ENCODE measurements at regions not wholly inside any gene's neighbourhood (a gene's known extent, or its start where the extent isn't known, plus 50 kb on each side); places are given as distances from the start of the nearest gene placed in this dataset.

DNA sequence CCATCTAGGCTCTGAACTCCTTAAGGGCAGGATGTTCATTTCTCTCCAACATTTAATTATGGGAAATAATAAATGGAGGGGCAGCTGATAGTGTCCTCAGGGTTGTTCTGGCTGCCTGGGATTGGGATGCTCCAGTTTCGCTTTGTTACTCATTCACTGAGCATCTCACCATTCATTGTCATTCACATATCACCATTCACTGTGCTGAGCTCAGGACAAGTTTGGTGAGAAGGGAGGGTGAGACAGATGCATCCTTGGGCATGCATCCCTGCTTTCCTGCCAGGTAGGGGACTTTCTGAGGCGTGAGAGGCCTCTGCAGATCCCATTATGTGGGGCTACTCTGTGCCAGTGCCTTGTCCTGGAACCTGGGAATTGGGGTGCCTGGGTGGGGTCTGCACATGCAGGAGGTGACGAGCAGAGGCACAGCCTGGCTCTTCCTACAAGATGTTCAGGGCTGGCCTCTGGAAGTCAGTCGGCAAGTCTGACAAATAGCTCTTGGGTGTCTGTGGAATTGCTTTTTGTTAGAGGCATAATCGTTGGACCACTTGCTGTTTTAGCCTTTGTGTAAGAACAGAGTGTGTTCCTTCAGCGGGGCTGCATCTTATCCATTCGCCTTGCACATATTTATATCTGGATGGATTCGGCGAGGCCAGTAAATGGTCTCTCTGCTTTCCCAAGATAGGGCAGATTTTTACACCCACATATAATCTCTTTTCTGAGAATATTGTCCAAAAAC lies 323.2 kb upstream of the THSD7B start:
- H3K36me3 ChIP-seq (ENCODE audit: control insufficient read depth in 2 of 2, extremely low read depth in 1 of 2, insufficient read depth in 1 of 2, low read length in 1 of 2): no peaks in the 10 kb centered on the region
- no peaks in the 10 kb centered on the region for H3K4me1 ChIP-seq (ENCODE audit: control insufficient read depth in 1 of 2, extremely low read depth in 1 of 2, insufficient read depth in 2 of 2, low read length in 2 of 2)
- no peak overlapping the region for H3K27ac ChIP-seq (ENCODE audit: low read length)
- no peak for ATAC-seq (replicated peaks in 1 of 4)
- Mint-ChIP-seq H3K9me3 (no peaks in the 10 kb centered on the region), H3K36me3 (no peaks in the 10 kb centered on the region), H3K4me3 (no peak overlapping the region), H3K27ac (no peak overlapping the region), H3K27me3 (peaks cover 19 to 21% of the 10 kb centered on the region in 2 donors), H3K4me1 (no peaks in the 10 kb centered on the region)
- ChIA-PET CTCF (no interaction called here), POLR2A (interaction anchor here in 1 of 2 donors (0.6 kb wide), 1 partner anchor 8 kb away, joined by 13 read pairs; no protein-coding TSS in a partner anchor)
- H3K9me3 ChIP-seq: no peaks in the 10 kb centered on the region
- H3K4me3 ChIP-seq (ENCODE audit: control insufficient read depth in 1 of 2, extremely low read depth in 1 of 2, low read length in 1 of 2): no peak overlapping the region
- no peak for DNase-seq
- WGBS (ENCODE audit: insufficient coverage): 67% methylated on average over 4 of the region's 9 CpGs
- peaks cover 0 to 17% of the 10 kb centered on the region in 2 experiments for H3K27me3 ChIP-seq (replicated peaks in 1 of 2; ENCODE audit: control insufficient read depth in 2 of 2, extremely low read depth in 1 of 2, insufficient read depth in 2 of 2, low read length in 1 of 2)

DNA sequence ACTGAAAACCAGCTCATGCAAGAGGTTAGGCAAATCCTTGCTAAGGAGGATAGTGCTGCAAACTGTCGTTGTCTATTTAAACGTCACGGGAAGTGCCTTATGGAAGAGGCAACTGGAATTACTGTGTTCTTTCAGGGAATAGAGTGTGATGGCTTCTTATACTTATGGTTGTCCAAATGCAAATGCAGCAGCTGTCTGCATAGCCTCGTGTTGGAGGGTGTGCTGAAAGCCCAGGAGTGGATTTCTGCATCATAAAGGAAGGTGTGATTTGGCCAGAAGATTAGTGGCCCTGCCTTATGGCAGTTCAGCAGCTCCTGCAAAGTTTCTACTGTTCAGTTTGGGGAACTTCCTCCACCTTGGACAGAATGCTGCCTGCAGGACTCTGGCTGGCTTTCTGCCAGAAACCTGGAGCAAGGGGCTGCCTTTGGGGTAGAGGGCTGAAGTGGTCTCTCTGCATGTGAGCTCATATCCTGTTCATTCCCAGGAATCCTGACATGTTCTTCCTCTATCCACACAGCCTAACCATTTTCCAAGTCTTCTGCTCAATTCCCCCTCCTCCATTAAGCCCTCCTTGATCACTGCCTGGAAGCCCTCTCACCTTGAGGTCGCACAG lies 321.2 kb upstream of the CXCR4 start:
- Histone ChIP-seq H3K4me3 (ENCODE audit: control insufficient read depth in 1 of 2, extremely low read depth in 1 of 2, low read length in 1 of 2) (no peak overlapping the region), H3K27me3 (replicated peaks in 1 of 2; ENCODE audit: control insufficient read depth in 2 of 2, extremely low read depth in 1 of 2, insufficient read depth in 2 of 2, low read length in 1 of 2) (peaks cover 0 to 21% of the 10 kb centered on the region in 2 experiments), H3K9me3 (no peaks in the 10 kb centered on the region), H3K4me1 (ENCODE audit: control insufficient read depth in 1 of 2, extremely low read depth in 1 of 2, insufficient read depth in 2 of 2, low read length in 2 of 2) (no peaks in the 10 kb centered on the region), H3K36me3 (ENCODE audit: control insufficient read depth in 2 of 2, extremely low read depth in 1 of 2, insufficient read depth in 1 of 2, low read length in 1 of 2) (no peaks in the 10 kb centered on the region), H3K27ac (ENCODE audit: low read length) (no peak overlapping the region)
- no peak overlapping the region for H3K4me3 Mint-ChIP-seq
- H3K27me3 Mint-ChIP-seq: peaks cover 15% of the 10 kb centered on the region in 2 donors
- CTCF ChIA-PET: interaction anchor here (0.6 to 0.7 kb wide), 3 partner anchors 69 to 510 kb away, joined by 4 to 5 read pairs (median 4); no protein-coding TSS in a partner anchor
- 55% methylated on average over 4 of the region's 5 CpGs for WGBS (ENCODE audit: insufficient coverage)
- no peaks in the 10 kb centered on the region for H3K9me3 Mint-ChIP-seq
- H3K27ac Mint-ChIP-seq: no peak overlapping the region
- DNase-seq (no peak), ATAC-seq (replicated peaks in 1 of 4) (no peak)
- no peaks in the 10 kb centered on the region for H3K4me1 Mint-ChIP-seq
- POLR2A ChIA-PET: interaction anchor here in 1 of 2 donors (0.6 kb wide), 1 partner anchor 1413 kb away, joined by 6 read pairs; no protein-coding TSS in a partner anchor
- no peaks in the 10 kb centered on the region for H3K36me3 Mint-ChIP-seq

DNA sequence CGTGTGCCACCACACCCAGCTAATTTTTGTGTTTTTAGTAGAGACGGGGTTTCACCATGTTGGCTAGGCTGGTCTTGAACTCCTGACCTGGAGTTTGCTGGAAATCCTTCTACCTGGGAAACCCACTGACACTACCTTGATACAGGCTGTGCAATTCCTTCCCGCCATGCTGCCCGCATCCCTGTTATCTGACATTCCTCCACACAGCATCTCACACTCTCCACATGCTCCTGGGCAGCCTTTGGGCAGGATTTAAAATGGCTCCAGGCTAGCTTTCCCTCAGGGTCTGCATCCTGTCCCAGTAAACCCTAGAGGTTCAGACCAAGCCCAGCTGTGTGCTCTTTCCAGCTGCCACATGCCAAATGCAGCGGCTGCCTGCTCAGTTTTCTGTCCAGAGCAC lies 319.5 kb upstream of the CXCR4 start:
- H3K4me1 ChIP-seq (ENCODE audit: control insufficient read depth in 1 of 2, extremely low read depth in 1 of 2, insufficient read depth in 2 of 2, low read length in 2 of 2): no peaks in the 10 kb centered on the region
- Mint-ChIP-seq H3K9me3 (no peaks in the 10 kb centered on the region), H3K27ac (no peak overlapping the region), H3K27me3 (peaks cover 7 to 15% of the 10 kb centered on the region in 2 donors), H3K36me3 (no peaks in the 10 kb centered on the region), H3K4me3 (no peak overlapping the region), H3K4me1 (no peaks in the 10 kb centered on the region)
- DNase-seq: no peak
- H3K27ac ChIP-seq (ENCODE audit: low read length): no peak overlapping the region
- no peaks in the 10 kb centered on the region for H3K36me3 ChIP-seq (ENCODE audit: control insufficient read depth in 2 of 2, extremely low read depth in 1 of 2, insufficient read depth in 1 of 2, low read length in 1 of 2)
- ChIA-PET POLR2A (no interaction called here), CTCF (no interaction called here)
- no peaks in the 10 kb centered on the region for H3K9me3 ChIP-seq
- H3K4me3 ChIP-seq (ENCODE audit: control insufficient read depth in 1 of 2, extremely low read depth in 1 of 2, low read length in 1 of 2): no peak overlapping the region
- no peak for ATAC-seq (replicated peaks in 1 of 4)
- WGBS (ENCODE audit: insufficient coverage): 87% methylated on average over 3 of the region's 5 CpGs
- peaks cover 0 to 21% of the 10 kb centered on the region in 2 experiments for H3K27me3 ChIP-seq (replicated peaks in 1 of 2; ENCODE audit: control insufficient read depth in 2 of 2, extremely low read depth in 1 of 2, insufficient read depth in 2 of 2, low read length in 1 of 2)

DNA sequence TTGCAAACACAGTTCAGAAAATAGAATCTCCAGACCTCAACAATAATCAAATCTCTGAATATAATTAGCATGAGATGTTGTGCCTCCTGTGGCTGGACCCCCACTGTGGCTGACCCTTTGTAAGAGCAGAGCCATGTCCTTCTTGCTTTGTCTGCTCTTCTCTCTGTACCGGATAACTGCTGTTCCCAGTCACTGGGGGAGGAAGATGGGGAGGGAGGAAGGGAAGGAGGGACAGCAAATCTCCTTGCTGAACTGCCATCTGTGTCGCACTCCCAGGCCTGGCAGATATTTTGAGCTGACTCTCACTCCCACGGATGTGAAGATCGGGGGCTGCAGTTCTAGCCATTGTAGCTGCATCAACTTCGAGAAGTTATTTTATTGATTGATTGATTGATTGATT lies 319.0 kb upstream of the CXCR4 start:
- no peaks in the 10 kb centered on the region for H3K36me3 Mint-ChIP-seq
- no peak overlapping the region for H3K4me3 Mint-ChIP-seq
- H3K27ac Mint-ChIP-seq: no peak overlapping the region
- ChIA-PET CTCF (no interaction called here), POLR2A (no interaction called here)
- Histone ChIP-seq H3K4me3 (ENCODE audit: control insufficient read depth in 1 of 2, extremely low read depth in 1 of 2, low read length in 1 of 2) (no peak overlapping the region), H3K36me3 (ENCODE audit: control insufficient read depth in 2 of 2, extremely low read depth in 1 of 2, insufficient read depth in 1 of 2, low read length in 1 of 2) (no peaks in the 10 kb centered on the region), H3K9me3 (no peaks in the 10 kb centered on the region), H3K27me3 (replicated peaks in 1 of 2; ENCODE audit: control insufficient read depth in 2 of 2, extremely low read depth in 1 of 2, insufficient read depth in 2 of 2, low read length in 1 of 2) (peaks cover 0 to 21% of the 10 kb centered on the region in 2 experiments), H3K27ac (ENCODE audit: low read length) (no peak overlapping the region), H3K4me1 (ENCODE audit: control insufficient read depth in 1 of 2, extremely low read depth in 1 of 2, insufficient read depth in 2 of 2, low read length in 2 of 2) (no peaks in the 10 kb centered on the region)
- no peak for DNase-seq
- WGBS (ENCODE audit: insufficient coverage): 88% methylated on average over 4 of the region's 5 CpGs
- no peak for ATAC-seq (replicated peaks in 1 of 4)
- H3K4me1 Mint-ChIP-seq: no peaks in the 10 kb centered on the region
- peaks cover 7 to 14% of the 10 kb centered on the region in 2 donors for H3K27me3 Mint-ChIP-seq
- no peaks in the 10 kb centered on the region for H3K9me3 Mint-ChIP-seq

DNA sequence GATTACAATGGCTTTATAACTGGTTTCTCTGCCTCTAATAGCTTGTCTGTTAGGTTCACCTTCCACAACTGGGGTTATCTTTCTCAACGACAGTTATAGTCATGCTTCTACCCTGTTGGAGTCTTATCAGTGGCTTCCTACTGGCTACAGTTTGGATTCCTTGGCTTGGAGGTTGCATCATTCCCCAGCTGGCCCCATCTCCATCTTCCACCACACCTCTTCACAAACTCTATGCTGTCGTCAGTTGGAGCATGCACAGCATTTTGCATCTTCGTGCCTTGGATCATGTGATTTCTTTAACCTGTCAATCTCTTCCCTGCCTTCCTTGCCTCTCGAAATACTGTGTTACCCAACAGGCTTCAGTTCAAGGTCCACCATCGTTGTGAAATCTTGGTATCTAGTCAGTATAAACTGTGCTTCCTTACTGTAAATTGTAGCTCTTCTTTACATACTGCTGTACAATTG lies 316.3 kb upstream of the CXCR4 start:
- WGBS (ENCODE audit: insufficient coverage): 78% methylated on average over 5 of the region's 5 CpGs

DNA sequence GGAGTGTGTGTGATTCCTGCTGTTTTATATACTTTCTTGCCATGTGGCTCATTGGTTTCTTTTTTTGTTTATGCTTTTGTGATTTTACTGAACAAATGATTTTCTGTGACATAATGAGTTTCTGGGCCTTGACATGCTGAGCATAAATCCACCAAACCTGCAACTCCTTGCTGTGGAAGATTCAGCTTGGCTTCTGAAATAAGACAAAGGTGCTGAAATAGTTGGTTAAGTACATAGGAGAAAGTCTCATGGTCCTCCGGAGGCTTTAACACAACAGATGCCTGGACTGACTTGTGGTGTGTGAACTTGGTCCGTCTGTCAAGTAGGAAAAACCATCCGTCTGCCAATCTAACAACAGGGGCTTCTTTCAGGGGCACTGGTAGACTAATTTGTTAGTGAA lies 315.3 kb upstream of the CXCR4 start:
- Mint-ChIP-seq H3K36me3 (no peaks in the 10 kb centered on the region), H3K4me1 (no peaks in the 10 kb centered on the region), H3K9me3 (no peaks in the 10 kb centered on the region), H3K27me3 (peaks cover 3 to 8% of the 10 kb centered on the region in 2 donors), H3K4me3 (no peak overlapping the region), H3K27ac (no peak overlapping the region)
- H3K27ac ChIP-seq (ENCODE audit: low read length): no peak overlapping the region
- DNase-seq (no peak), ATAC-seq (replicated peaks in 1 of 4) (no peak)
- peaks cover 0 to 14% of the 10 kb centered on the region in 2 experiments for H3K27me3 ChIP-seq (replicated peaks in 1 of 2; ENCODE audit: control insufficient read depth in 2 of 2, extremely low read depth in 1 of 2, insufficient read depth in 2 of 2, low read length in 1 of 2)
- H3K4me1 ChIP-seq (ENCODE audit: control insufficient read depth in 1 of 2, extremely low read depth in 1 of 2, insufficient read depth in 2 of 2, low read length in 2 of 2): no peaks in the 10 kb centered on the region
- no peaks in the 10 kb centered on the region for H3K36me3 ChIP-seq (ENCODE audit: control insufficient read depth in 2 of 2, extremely low read depth in 1 of 2, insufficient read depth in 1 of 2, low read length in 1 of 2)
- ChIA-PET CTCF (no interaction called here), POLR2A (no interaction called here)
- no peaks in the 10 kb centered on the region for H3K9me3 ChIP-seq
- no peak overlapping the region for H3K4me3 ChIP-seq (ENCODE audit: control insufficient read depth in 1 of 2, extremely low read depth in 1 of 2, low read length in 1 of 2)
- 100% methylated on average over 1 of the region's 3 CpGs for WGBS (ENCODE audit: insufficient coverage)

More for the DNA sequence above, 316.3 kb upstream of the CXCR4 start:
- ChIA-PET POLR2A (interaction anchor here in 1 of 2 donors (0.6 to 0.7 kb wide), 3 partner anchors 7 to 558 kb away, joined by 6 to 13 read pairs (median 6); partner anchors contain the start of gene MCM6), CTCF (interaction anchor here (0.6 to 0.7 kb wide), 2 partner anchors 12 to 1405 kb away, joined by 3 read pairs; no protein-coding TSS in a partner anchor)
- Histone ChIP-seq H3K36me3 (ENCODE audit: control insufficient read depth in 2 of 2, extremely low read depth in 1 of 2, insufficient read depth in 1 of 2, low read length in 1 of 2) (no peaks in the 10 kb centered on the region), H3K4me3 (ENCODE audit: control insufficient read depth in 1 of 2, extremely low read depth in 1 of 2, low read length in 1 of 2) (no peak overlapping the region), H3K4me1 (ENCODE audit: control insufficient read depth in 1 of 2, extremely low read depth in 1 of 2, insufficient read depth in 2 of 2, low read length in 2 of 2) (no peaks in the 10 kb centered on the region), H3K9me3 (no peaks in the 10 kb centered on the region), H3K27me3 (replicated peaks in 1 of 2; ENCODE audit: control insufficient read depth in 2 of 2, extremely low read depth in 1 of 2, insufficient read depth in 2 of 2, low read length in 1 of 2) (peaks cover 0 to 16% of the 10 kb centered on the region in 2 experiments), H3K27ac (ENCODE audit: low read length) (no peak overlapping the region)
- ATAC-seq (replicated peaks in 1 of 4) (no peak), DNase-seq (no peak)
- peaks cover 7 to 8% of the 10 kb centered on the region in 2 donors for H3K27me3 Mint-ChIP-seq
- H3K4me3 Mint-ChIP-seq: no peak overlapping the region
- H3K9me3 Mint-ChIP-seq: no peaks in the 10 kb centered on the region
- H3K27ac Mint-ChIP-seq: no peak overlapping the region
- H3K4me1 Mint-ChIP-seq: no peaks in the 10 kb centered on the region
- H3K36me3 Mint-ChIP-seq: no peaks in the 10 kb centered on the region

Measured in T-cell (primary cell).